Osteocyte (in vitro differentiated cells): ENCODE measurements at regions not wholly inside any gene's neighbourhood (a gene's known extent, or its start where the extent isn't known, plus 50 kb on each side); places are given as distances from the start of the nearest gene placed in this dataset.

Experiments
- DNase-seq: peaks from one replicate; pipeline ENCODE4 v3.0.0; 2021; ENCODE audit warnings: mixed read lengths; ENCODE audit not compliant: unreplicated experiment; ENCODE audit errors: extremely low spot score
- H3K27ac Mint-ChIP-seq: one replicate; pipeline ENCODE4 v1.8.0; 2021; ENCODE audit warnings: mild to moderate bottlenecking, mixed read lengths; ENCODE audit not compliant: unreplicated experiment
- H3K27me3 Mint-ChIP-seq: one replicate; pipeline ENCODE4 v1.8.0; 2021; ENCODE audit warnings: mixed read lengths; ENCODE audit not compliant: unreplicated experiment
- H3K36me3 Mint-ChIP-seq: one replicate; pipeline ENCODE4 v1.8.0; 2021; ENCODE audit warnings: mixed read lengths; ENCODE audit not compliant: unreplicated experiment
- H3K4me1 Mint-ChIP-seq: one replicate; pipeline ENCODE4 v1.8.0; 2021; ENCODE audit warnings: mixed read lengths; ENCODE audit not compliant: unreplicated experiment
- H3K4me3 Mint-ChIP-seq: one replicate; pipeline ENCODE4 v1.8.0; 2021; ENCODE audit warnings: mild to moderate bottlenecking, moderate library complexity, mixed read lengths; ENCODE audit not compliant: unreplicated experiment
- H3K9me3 Mint-ChIP-seq: one replicate; pipeline ENCODE4 v1.8.0; 2021; ENCODE audit warnings: mixed read lengths; ENCODE audit not compliant: unreplicated experiment
- CTCF ChIP-seq: fragments of 200-600 bp; sonication (generic); IDR thresholded peaks from 2 replicates; pipeline ENCODE4 v1.5.0; 2021; ENCODE audit warnings: antibody characterized with exemption, mild to moderate bottlenecking, moderate library complexity

DNA sequence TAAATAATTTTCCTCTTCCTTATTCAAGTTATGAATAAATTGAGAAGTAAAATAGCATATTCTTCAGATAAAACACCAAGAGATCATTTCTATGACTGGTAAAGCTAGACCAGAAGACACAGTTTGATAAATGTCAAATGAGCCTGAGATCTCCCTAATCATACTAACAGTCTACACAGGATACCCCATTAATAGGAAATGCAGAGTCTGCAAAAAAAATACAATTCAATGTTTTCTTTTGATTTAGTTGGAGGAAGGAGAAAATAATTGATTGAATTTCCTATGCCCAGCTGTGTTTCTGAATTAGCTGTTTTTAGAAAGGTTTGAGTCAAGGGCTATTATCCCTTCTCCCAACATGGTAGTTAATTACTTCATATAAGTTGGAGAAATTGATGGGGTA, 734.6 kb upstream of the SLITRK1 start:
- H3K9me3 Mint-ChIP-seq, result no peaks in the 10 kb centered on the region
- no peak overlapping the region for H3K27ac Mint-ChIP-seq
- H3K4me3 Mint-ChIP-seq, result no peak overlapping the region
- H3K4me1 Mint-ChIP-seq, result no peaks in the 10 kb centered on the region
- no peaks in the 10 kb centered on the region for H3K27me3 Mint-ChIP-seq
- no peak for TF ChIP-seq CTCF
- H3K36me3 Mint-ChIP-seq, result no peaks in the 10 kb centered on the region
- no peak for DNase-seq

DNA sequence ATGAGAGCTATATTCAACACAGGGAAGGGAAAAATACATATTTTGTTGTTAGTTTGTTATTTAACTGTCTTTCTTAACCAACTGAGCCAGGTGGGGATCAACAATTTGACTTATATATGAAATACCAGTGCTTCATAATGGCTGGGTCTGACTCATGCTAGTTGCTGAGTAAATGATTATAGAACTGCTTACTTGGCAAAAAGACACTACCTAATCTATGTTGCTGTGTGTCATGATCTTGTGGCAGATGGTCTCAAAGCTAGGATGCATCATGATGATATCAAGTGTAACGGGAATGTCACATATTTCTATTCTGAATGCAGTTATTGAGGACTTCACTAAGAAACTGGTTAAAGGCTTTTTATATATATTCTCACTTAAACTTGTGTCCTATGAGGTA, 727.4 kb upstream of the SLITRK1 start:
- DNase-seq, result no peak
- H3K4me1 Mint-ChIP-seq, result peaks cover 3% of the 10 kb centered on the region
- no peaks in the 10 kb centered on the region for H3K36me3 Mint-ChIP-seq

GRCh38 chr13:84607261-84608013, 725.2 kb upstream of the SLITRK1 start:
- no peak overlapping the region for H3K27ac Mint-ChIP-seq
- DNase-seq, result no peak
- H3K4me1 Mint-ChIP-seq, result peaks cover 3% of the 10 kb centered on the region

More for the DNA sequence above, 727.4 kb upstream of the SLITRK1 start:
- H3K9me3 Mint-ChIP-seq, result no peaks in the 10 kb centered on the region
- H3K27ac Mint-ChIP-seq, result no peak overlapping the region
- TF ChIP-seq CTCF, result no peak
- no peaks in the 10 kb centered on the region for H3K27me3 Mint-ChIP-seq
- H3K4me3 Mint-ChIP-seq, result no peak overlapping the region

GRCh38 chr13:84606616-84607015, 724.3 kb upstream of the SLITRK1 start:
- no peaks in the 10 kb centered on the region for H3K27me3 Mint-ChIP-seq
- H3K9me3 Mint-ChIP-seq, result no peaks in the 10 kb centered on the region
- no peak overlapping the region for H3K4me3 Mint-ChIP-seq
- no peaks in the 10 kb centered on the region for H3K36me3 Mint-ChIP-seq
- H3K4me1 Mint-ChIP-seq, result peaks cover 3% of the 10 kb centered on the region
- TF ChIP-seq CTCF, result no peak
- no peak for DNase-seq
- H3K27ac Mint-ChIP-seq, result no peak overlapping the region

More at GRCh38 chr13:84607261-84608013, 725.2 kb upstream of the SLITRK1 start:
- no peak for TF ChIP-seq CTCF
- no peaks in the 10 kb centered on the region for H3K27me3 Mint-ChIP-seq
- no peak overlapping the region for H3K4me3 Mint-ChIP-seq
- H3K36me3 Mint-ChIP-seq, result no peaks in the 10 kb centered on the region
- no peaks in the 10 kb centered on the region for H3K9me3 Mint-ChIP-seq

GRCh38 chr13:84605927-84606326, 723.7 kb upstream of the SLITRK1 start:
- no peaks in the 10 kb centered on the region for H3K9me3 Mint-ChIP-seq
- no peak for DNase-seq
- peaks cover 3% of the 10 kb centered on the region for H3K4me1 Mint-ChIP-seq
- no peak overlapping the region for H3K27ac Mint-ChIP-seq
- no peaks in the 10 kb centered on the region for H3K27me3 Mint-ChIP-seq
- no peak for TF ChIP-seq CTCF
- H3K4me3 Mint-ChIP-seq, result no peak overlapping the region
- H3K36me3 Mint-ChIP-seq, result no peaks in the 10 kb centered on the region
